Body of pancreas (tissue), 4 donors: ENCODE measurements at regions not wholly inside any gene's neighbourhood (a gene's known extent, or its start where the extent isn't known, plus 50 kb on each side); places are given as distances from the start of the nearest gene placed in this dataset.

Source experiments
- CTCF ChIP-seq, 7 experiments: fragments of 450-650 bp in 4 of 7; fragments of 200-600 bp in 3 of 7; sonication (generic) in 3 of 7; IDR thresholded peaks; one replicate each; pipeline ENCODE4 v1.5.1; 2016 to 2019; ENCODE audit warnings: antibody characterized with exemption in 7 of 7
- POLR2A ChIP-seq, 3 donors: fragments of 450-650 bp; IDR thresholded peaks; one replicate each; pipeline ENCODE4 v1.6.1; 2016; ENCODE audit warnings: antibody characterized with exemption in 3 of 3, mild to moderate bottlenecking in 2 of 3

- TF ChIP-seq CTCF (IDR thresholded peaks at IDR 0.05) (no peak), POLR2A (IDR thresholded peaks at IDR 0.05) (no peak)
These were observed 257.4 kb downstream of the BRD1 start for GRCh38 chr22:49570032-49570848.
